NOMO-1 treated with DMSO at 0.1 percent for 48 hours (cell line): ENCODE measurements at regions not wholly inside any gene's neighbourhood (a gene's known extent, or its start where the extent isn't known, plus 50 kb on each side); places are given as distances from the start of the nearest gene placed in this dataset.
"Not testable (repeated sequence)": the region's sequence is repeated elsewhere in the genome, so short reads cannot be mapped to it uniquely, and the experiment has no call there.

Experiments used
- DNase-seq: peaks from one replicate; lab custom pipeline; 2025; ENCODE audit not compliant: unreplicated experiment; lab: John Stamatoyannopoulos, UW

DNA sequence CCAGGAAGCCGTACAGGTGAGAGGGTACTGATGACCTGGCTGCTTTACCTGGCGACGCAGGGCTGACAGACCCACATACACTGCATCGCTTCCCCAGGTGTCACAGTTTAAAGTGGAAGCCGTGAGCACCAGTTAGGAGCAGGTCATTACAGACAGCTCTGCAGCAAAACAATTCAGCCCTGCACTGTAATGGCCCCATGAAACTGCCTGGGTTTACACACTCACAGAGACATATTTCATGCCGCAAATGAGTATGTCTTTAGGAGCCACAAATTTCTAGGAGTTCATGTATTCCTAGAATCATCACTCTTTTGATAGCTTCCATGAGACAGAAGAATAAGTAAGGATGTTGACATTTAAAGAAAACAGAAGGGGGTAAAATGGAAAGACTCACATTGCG lies 723.1 kb downstream of the MATN1 start:
- no peak for DNase-seq

DNA sequence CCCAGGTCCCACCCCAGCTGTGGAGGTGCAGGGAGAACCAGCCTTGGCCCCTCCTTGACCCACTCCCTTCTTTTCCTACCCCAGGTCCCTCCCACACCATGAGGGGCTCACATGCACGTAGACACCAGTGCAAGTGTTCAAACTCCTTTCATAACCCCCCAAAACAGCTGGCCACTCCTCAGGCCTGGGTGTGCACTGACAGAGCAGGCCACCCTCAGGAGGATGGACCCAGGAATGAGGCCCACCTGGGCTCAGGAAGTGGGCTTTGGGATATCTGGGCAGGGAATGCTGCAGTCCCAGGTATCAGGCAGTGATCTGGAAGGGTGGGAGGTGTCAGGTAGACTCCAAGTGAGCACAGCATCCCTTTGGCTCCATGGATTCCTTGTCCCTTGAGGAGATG lies 723.8 kb downstream of the MATN1 start:
- DNase-seq = no peak

DNA sequence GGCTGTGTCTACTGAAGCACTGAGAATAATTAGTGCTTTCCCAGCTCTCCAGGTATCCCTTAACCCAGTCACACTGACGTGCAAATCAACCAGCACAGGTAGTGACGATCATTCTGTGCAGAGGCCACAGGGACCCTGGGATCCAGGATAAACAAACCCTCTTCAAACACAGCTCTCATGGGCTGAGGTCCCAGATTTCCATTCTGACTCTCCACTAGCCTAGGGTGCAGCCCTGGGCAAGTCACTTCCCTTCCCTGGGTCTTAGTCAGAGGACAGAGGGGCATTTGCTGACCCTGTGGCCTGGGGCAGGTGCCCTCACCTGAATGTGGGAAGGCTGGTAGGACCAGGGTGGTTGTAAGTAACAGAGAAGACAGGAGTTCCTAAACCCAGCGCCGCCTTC lies 724.7 kb downstream of the MATN1 start:
- no peak for DNase-seq

DNA sequence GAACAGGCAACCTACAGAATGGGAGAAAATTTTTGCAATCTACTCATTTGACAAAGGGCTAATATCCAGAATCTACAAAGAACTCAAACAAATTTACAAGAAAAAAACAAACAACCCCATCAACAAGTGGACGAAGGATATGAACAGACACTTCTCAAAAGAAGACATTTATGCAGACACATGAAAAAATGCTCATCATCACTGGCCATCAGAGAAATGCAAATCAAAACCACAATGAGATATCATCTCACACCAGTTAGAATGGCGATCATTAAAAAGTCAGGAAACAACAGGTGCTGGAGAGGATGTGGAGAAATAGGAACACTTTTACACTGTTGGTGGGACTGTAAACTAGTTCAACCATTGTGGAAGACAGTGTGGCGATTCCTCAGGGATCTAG lies 725.6 kb downstream of the MATN1 start:
- DNase-seq = not testable (repeated sequence)

DNA sequence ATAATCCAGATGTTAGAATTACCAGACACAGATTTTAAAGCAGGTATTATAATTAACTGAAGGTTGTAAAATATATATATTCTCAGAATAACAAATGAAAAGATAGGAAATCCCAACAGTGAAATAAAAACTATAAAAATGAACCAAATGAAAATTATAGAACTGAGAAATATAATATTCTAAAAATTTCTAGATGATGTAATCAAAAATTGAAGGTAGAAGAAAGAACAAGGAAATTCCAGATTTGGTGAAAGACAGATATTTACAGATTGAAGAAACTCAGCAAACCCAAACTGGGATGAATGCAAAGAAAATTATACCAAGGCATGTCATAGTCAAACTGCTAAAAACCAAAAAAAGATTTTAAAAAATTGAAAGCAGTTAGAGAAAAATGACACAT lies 729.4 kb downstream of the MATN1 start:
- no peak for DNase-seq

DNA sequence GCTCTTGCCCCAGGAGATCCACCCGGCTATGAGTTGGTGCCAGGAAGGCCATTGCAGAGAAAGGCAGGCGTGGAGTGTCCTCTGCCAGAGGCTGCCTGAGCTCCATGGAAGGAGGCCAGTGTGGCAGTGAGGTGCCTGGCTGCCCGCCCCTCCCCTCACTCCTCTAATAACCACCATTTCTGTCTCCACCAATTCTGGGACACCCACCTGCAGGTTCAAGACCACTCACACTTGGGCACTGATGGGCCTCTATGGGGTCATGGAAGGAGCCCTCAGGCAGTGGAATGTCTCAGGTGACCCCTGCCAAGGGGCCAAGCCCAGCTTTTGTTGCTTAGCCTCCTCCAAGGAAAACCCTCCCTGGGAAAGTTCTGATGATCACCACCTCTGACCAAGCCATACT lies 731.6 kb downstream of the MATN1 start:
- no peak for DNase-seq

DNA sequence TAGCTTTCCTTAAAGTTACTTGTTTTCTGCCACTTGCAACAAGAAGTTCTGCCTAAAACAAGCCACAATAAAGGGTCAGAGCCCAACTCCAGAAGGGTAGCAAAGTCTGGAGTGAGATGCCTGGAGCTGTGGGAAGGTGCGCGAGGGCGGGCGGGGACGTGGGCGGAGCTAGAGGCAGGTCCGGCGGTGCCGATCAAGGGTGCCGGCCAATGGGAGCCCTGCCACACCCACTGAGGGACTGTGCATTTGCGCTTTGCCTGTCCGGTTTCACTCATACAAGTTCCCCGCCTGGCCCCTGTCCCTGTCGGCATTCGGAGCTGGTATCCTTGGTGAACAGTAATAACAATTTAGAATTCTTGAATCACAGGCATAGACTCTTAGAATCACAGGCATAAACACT lies 732.4 kb downstream of the MATN1 start:
- no peak for DNase-seq

DNA sequence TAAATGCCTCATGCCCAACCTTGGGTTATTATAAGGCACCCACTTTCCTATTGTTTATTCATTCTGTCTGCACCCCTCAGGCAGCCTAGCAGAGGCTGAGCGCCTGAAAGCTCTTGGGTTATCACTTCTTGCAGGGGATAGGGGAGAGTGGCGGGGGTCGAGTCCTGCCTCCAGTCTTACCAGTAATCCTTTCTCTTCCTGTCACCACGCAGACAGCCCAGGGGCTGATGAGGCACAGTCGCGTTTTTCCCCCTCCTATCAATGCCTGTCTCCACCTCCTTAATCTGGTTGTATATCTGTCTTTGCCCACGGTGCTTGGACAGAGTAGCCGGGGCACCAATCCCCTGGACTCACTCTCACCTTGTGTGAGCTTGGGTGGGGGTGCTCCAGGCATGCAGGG lies 733.1 kb downstream of the MATN1 start:
- DNase-seq = no peak

DNA sequence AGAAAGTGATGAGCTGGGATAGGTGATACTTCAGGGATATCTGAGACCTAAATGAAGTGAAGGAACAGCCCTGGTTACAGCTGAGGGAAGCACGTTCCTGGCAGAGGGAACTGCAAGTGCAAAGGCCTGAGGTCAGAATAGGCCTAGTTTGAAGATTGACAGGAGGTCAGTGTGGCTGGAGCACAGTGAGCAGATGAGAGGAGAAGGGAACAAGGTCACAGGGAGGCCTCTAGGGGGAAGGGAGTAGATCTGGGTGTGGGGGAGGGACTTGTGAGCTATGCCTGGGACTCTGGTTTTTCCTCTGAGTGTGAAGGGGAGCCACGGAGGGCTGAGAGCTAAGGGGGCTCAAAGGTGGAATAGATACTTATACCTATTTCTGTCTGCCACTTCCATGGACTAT lies 736.4 kb downstream of the MATN1 start:
- no peak for DNase-seq

DNA sequence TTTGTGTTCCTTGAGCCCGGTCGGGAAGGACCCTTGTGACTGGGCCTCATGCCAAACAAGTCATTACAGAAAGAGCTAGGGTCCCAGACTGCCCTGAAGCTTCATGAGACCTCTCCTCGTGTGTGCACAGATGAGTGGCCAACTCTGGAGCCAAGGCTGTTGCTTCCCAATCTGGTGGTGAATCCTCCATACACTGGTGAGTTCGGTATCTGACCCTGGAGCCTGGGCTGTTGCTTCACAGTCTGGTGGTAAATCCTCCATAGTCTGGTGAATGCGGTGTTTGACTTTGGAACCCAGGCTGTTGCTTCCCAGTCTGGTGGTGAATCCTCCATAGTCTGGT lies 737.8 kb downstream of the MATN1 start:
- DNase-seq = no peak

DNA sequence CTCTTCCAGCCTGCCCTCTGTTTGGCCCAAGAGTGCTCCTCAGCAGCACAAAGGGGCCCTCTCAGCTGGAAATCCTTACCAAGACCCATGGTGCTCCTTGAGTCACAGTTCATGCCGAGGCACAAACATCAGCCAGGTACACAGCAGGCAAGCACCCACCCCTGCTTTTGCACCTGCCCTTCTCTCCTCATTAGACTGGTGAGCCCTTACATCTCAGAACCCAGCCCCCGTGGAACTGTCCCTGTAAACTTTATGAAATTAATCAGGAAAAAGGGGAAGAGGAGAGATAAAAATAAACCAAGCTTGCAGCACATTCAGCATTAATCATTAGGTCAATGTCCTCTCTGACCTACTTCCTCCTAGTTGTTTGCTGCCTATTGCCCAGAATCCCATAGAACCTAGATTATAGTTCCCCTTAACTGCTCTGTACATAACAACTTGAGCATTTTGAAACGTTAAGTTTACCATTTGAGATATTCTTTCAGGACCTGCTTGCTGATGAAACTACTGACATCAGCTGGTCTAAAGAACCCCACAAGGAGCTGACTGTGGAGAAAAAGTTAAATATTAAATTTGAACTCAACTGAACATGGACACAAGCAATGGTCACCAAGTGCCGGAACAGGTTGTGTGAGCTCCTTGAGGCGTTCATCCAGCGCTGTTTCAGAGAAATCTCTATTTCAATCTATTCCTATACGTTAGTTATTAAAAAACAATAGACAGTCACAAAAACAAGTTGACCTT lies 738.4 kb downstream of the MATN1 start:
- peak; percentile 89 for DNase-seq

DNA sequence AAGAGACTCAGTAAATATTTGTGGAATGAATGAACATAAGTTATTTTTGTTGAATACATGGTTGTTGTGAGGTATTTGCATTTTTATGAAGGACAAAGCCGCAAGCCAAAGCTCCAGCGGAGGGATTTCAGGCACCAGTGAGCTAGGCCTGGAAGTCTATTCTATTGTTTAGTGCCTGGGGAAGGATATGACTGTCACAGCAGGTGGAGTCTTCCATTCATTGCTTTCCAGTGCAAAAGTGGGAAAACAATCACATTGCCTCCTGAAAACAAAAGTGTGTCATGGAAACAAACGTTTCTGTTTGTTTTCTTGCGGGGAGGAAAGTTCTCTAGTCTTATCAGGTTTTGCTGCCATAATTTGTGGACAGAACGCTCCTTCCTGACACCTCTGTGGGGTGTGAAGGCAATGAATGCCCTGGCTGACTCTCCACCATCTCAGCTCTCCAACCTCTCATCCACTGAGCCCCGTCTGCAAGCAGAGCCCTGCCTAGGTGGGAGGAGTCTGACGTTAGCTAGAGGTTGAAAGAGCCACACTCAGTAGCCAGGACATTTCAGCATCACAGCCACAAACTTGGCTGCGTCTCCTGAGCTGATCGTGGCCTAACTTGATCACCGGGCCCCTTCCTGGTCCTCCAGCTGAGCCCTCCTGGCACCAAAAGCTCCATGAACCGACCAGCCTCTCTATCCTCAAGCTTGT lies 739.1 kb downstream of the MATN1 start:
- peak; percentile 44 for DNase-seq

DNA sequence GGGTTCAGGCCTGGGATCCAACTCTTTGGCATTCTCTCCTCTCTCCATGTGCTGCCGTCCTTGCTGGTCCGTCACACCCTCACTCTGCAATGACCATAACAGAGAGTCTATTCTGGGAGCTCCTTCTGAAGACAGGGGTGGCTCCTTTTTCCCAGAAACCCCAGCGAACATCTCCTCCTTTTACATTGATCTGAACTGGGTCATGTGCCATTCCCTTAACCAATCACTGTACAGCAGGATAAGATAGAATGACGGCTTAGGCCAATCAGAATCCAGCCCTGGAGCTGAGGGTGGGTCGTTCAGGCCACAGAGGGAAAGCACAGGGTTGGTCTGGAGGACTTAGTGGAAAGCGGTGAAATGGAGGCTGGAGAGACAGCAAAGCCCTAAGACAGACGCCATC lies 740.1 kb downstream of the MATN1 start:
- no peak for DNase-seq

DNA sequence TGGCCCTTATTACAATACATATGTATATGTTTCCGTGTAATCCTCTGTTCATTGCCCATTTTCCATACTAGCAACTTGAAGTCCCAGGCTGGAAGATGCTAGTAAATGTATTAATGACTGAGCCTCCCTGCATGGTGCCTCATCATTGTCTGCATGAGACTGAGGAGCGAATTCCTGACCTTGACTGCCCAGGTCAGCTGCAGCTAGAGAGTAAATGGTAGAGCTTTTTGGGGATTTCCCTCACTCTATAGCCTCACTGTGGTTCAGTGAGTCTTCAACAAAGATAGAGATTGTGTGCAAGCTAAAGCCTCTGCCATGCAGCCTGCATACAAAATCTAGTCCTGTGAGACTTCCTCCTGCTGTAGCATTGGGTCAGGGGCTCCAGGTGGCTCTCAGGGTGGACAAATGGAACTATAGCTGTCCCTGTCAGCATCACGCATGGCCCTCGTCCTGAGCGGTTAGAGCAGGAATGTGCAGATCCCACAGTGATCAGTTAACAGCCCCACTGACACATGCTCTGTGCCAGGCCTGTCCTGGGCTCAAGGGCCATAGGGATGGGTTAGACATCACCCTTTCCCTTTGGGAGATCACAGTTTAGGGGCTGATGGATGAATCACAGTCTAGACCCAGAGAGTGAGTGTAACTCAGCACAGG lies 741.7 kb downstream of the MATN1 start:
- DNase-seq = no peak

DNA sequence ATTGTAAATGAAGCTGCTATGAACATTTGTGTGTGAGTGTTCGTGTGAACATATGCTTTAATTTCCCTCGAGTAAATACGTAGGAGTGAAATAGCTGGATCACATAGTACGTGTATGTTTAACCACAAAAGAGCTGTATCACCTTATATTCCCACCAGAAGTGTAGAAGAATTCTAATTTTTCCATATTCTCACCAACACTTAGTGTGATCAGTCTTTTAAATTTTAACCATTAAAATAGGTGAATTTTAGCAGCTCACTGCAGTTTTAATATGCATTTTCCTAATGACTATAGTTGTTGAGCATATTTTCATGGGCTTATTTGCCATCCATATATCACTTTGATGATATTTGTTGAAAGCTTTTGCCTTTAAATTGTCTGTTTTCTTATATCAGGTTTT lies 741.2 kb downstream of the PTPRU start:
- DNase-seq = no peak

DNA sequence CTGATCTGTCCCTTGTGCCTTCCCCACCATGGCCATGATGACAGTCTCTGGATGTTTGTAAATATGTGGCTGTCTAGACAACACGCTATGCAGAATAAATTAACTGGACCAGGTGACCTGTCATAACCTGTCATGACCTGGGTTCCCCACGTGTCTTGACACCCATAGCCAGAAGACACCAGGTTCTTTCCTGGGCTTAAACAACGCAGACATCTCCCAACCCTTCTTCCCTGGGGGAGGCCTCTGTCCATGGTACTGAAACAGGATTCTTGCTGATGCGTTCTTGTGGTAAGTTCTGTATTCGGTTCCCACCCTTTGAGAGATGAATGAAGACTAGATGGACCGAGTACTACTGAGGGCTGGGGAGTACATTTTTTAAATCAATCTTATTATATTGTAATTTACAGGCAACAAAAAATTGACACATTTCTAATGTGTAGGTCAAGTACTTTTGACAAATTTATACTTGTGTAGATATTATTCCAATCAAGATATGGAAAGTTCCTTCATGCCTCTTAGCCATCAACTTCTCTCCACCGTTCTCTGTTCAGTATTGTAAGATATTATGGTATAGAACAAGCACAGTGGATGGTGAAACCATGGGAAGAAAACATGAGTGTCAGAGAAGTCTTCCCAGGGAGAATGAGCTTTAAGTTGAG lies 738.8 kb downstream of the PTPRU start:
- no peak for DNase-seq

DNA sequence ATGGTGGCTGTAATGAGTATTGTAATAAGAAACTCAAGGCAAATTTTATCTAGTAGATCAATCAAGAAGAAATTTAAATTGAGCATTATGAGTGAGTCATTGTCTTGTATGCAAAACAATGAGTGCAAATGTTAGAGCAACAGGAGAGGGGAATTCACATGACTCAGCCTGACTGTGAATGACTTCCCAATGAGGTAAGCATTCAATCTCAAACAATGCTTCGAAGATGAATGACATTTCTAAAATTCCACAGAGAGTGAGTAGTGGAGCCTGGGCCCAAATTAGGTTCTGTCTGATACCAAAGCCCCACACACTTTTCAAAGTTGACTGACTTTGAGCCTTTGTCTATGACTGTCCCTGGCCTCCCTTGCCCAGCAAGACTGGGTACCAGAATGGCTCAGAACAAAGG lies 738.0 kb downstream of the PTPRU start:
- DNase-seq = no peak

DNA sequence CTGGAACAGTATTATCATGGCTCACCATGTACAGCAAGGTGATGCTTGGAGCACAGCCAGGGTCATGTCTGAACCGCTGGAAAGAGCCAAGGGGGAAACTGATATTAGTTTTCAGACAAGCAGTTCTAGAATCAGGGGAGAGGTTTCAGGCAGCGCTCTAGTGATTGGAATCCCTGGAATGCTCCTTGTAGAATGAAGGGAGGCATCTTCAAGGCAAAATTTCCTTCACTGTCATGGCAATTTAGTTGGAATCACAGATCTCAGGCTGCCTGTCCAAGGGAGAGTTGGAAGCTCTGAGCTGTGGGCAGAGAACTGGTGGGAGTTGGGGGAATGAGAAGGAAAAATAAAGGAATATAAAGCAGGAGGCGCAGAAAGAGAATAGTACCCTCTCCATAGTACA lies 737.1 kb downstream of the PTPRU start:
- no peak for DNase-seq

DNA sequence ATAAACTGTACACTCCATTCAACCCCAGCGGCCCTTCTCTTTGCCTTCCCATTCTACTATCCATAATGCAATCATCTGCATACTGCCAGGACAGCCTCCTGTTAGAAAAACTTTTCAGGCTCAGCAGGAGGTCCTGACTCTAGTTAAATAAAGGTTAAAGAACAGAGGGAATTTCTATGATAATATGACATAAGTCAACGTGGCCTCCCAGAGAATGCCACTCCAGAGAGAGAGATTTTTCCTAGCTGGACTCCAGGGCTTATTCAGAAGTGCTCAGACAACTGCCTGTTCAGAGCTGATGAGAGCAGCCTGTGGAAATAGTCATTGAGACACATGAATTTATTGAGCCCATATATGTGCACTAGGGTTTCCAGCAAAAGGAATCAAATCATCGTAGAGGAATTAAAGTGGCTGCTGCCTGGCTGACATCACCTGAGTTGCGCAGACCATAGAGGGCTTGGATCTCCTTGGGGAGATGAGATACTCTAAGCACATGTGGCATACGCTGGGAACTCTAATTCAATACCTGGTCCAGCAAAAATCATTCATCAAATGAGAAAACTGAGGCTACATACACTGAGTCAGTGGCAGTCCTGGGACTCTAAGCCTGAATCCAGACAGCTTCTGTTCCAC lies 736.2 kb downstream of the PTPRU start:
- DNase-seq = no peak

DNA sequence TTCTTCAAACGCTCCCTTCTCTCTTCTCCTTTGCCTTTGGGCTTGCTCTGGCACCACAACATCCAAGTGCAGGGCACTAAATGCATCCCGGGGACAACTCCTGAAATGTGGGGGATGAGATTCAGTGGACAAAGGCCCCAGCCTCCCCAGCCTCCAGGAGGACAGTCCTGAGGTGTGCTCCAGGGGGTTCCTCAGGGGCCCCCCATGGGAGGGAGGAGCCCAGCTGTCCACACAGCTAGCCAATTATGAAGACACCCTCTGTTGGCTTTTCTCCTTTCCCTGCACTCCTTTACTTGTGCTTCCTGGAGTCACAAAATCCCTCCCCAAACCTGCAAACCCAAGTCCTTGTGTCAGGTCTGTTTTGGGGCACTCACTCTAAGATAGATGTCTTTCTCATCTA lies 735.4 kb downstream of the PTPRU start:
- no peak for DNase-seq

DNA sequence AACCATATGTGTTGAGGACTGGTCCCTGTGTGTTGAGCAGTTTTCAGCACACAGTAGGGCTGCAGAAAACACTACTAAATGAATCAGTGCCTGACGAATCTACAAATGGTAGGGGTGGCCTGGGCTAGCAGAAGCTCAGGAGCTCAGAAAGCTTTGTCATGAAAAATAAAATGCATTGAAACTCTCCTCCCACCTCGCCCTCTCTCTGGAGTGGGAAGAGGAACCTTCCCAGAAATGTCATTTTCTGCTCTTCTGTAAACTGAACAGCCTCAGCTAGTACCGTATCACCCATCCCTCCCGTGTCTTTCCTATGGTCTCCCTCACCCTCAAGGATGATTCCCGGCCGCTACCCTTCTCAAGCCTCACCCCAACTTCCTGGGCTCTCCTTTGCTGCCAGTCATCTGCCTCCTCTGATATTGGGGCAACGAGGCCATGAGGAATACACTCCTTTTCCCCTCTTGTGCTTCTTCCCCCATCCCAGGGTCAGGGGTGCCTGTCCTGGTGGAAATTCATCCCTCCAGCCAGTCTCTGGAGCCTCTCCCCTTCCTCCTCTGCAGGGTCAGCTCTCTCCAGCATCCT lies 734.5 kb downstream of the PTPRU start:
- no peak for DNase-seq
